HEK293T (cell line): ENCODE measurements at regions not wholly inside any gene's neighbourhood (a gene's known extent, or its start where the extent isn't known, plus 50 kb on each side); places are given as distances from the start of the nearest gene placed in this dataset.
"Not testable (repeated sequence)": the region's sequence is repeated elsewhere in the genome, so short reads cannot be mapped to it uniquely, and the experiment has no call there.

Experiments
- CTCF ChIA-PET: fragments of 350-600 bp; formaldehyde crosslinking; extraction: SDS; loops from one replicate; lab custom pipeline; 2021; ENCODE audit warnings: antibody characterized with exemption, inconsistent platforms; lab: Yijun Ruan, JAX
- POLR2A ChIA-PET: fragments of 350-600 bp; formaldehyde crosslinking; extraction: SDS; loops from one replicate; lab custom pipeline; 2020; ENCODE audit warnings: antibody characterized with exemption, inconsistent platforms; lab: Yijun Ruan, JAX
- DNase-seq: peaks from one replicate; pipeline ENCODE4 v3.0.0; 2012; ENCODE audit warnings: mixed read lengths; ENCODE audit errors: extremely low spot score
- ARNT ChIP-seq: fragments of 450-650 bp; IDR thresholded peaks from 2 replicates; pipeline ENCODE4 v1.6.1; 2017; ENCODE audit warnings: mild to moderate bottlenecking
- BHLHE40 ChIP-seq: fragments of 450-650 bp; IDR thresholded peaks from 2 replicates; pipeline ENCODE4 v1.6.1; 2016; ENCODE audit warnings: mild to moderate bottlenecking, moderate library complexity, borderline replicate concordance
- CTBP1 ChIP-seq: fragments of 450-650 bp; IDR thresholded peaks from 2 replicates; pipeline ENCODE4 v1.6.1; 2016; ENCODE audit warnings: borderline replicate concordance
- ELF4 ChIP-seq: fragments of 450-650 bp; IDR thresholded peaks from 2 replicates; pipeline ENCODE4 v1.6.1; 2017; ENCODE audit warnings: antibody characterized with exemption
- FOXA1 ChIP-seq: fragments of 450-650 bp; IDR thresholded peaks from 2 replicates; pipeline ENCODE4 v1.6.1; 2016; ENCODE audit warnings: mild to moderate bottlenecking
- FOXK2 ChIP-seq: fragments of 450-650 bp; IDR thresholded peaks from 2 replicates; pipeline ENCODE4 v1.6.1; 2016; ENCODE audit warnings: mild to moderate bottlenecking
- FOXM1 ChIP-seq: fragments of 450-650 bp; IDR thresholded peaks from 2 replicates; pipeline ENCODE4 v1.6.1; 2017; ENCODE audit warnings: mild to moderate bottlenecking, borderline replicate concordance
- HDGF ChIP-seq: fragments of 450-650 bp; IDR thresholded peaks from 2 replicates; pipeline ENCODE4 v1.6.1; 2017; ENCODE audit warnings: antibody characterized with exemption, borderline replicate concordance
- L3MBTL2 ChIP-seq: fragments of 450-650 bp; conservative IDR thresholded peaks from 2 replicates; pipeline ENCODE4 v1.6.1; 2016; ENCODE audit warnings: mild to moderate bottlenecking
- LEF1 ChIP-seq: fragments of 450-650 bp; IDR thresholded peaks from 2 replicates; pipeline ENCODE4 v1.6.1; 2017; ENCODE audit warnings: mild to moderate bottlenecking, borderline replicate concordance
- NFRKB ChIP-seq: fragments of 450-650 bp; IDR thresholded peaks from 2 replicates; pipeline ENCODE4 v1.6.1; 2016; ENCODE audit warnings: mild to moderate bottlenecking, moderate library complexity
- SP1 ChIP-seq: fragments of 450-650 bp; IDR thresholded peaks from 2 replicates; pipeline ENCODE4 v1.6.1; 2017
- SUZ12 ChIP-seq: fragments of 450-650 bp; IDR thresholded peaks from 2 replicates; pipeline ENCODE4 v1.6.1; 2016; ENCODE audit warnings: mild to moderate bottlenecking
- TARDBP ChIP-seq: fragments of 450-650 bp; IDR thresholded peaks from 2 replicates; pipeline ENCODE4 v1.6.1; 2016
- ZNF384 ChIP-seq: fragments of 450-650 bp; IDR thresholded peaks from 2 replicates; pipeline ENCODE4 v1.6.1; 2016
- TF ChIP-seq, protein P1 (sequence below): fragments of 450-650 bp; IDR thresholded peaks from 2 replicates; pipeline ENCODE4 v1.6.1; 2016

DNA sequence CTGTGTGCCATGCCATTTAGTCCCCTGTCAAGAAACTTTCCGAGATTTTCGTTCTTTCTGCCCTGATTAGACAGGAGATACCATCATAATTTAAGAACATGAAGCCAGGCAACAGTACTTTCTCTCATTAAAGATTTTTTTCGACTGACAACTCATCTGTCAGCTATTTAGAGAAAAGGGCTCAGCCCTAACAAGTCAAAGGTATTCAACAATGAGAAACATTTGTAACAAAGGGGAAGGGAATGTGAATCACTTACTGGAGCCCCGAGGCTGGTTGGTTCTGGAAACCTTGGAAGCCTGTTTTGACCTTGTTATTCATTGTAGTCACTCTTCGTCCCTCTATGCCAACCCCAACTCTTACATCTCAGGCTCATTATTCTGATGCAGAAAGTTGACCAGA is 199.4 kb downstream of the SPP2 start:
- DNase-seq: no peak
- no peak for TF ChIP-seq HDGF
- CTCF ChIA-PET: no interaction called here
- POLR2A ChIA-PET: no interaction called here

DNA sequence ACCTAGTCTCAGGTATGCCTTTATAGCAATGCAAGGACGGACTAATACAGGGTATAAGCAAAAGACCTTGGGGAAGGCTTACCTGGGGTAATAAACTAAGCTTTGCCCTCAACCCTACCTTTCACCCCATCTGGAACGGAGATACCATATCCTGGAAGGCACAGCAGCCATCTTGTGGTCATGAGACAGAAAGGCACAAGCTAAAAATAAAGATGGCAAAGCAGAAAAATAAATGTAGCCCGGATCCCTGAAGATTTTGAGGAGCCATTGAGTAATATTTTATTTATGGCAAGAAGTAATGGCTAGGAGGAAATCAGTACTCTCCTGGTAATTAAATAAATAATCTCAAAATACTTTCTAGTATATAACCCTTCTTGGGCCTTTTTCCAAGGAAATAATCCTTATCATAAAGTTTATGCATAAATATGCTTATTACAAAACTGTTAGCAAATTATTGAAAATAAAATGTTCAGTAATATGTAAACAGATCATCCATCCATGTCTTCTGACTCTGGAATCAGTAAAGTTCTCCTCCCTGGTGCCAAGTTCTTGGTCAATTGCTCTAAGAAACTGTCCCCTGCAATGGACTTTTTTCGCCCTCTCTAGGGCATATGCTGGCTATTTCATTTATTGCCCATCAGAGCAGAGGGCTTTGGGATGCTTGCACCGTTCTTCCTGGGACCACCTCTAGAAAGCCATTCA is 198.7 kb downstream of the SPP2 start:
- DNase-seq: no peak
- ChIA-PET POLR2A (no interaction called here), CTCF (no interaction called here)

DNA sequence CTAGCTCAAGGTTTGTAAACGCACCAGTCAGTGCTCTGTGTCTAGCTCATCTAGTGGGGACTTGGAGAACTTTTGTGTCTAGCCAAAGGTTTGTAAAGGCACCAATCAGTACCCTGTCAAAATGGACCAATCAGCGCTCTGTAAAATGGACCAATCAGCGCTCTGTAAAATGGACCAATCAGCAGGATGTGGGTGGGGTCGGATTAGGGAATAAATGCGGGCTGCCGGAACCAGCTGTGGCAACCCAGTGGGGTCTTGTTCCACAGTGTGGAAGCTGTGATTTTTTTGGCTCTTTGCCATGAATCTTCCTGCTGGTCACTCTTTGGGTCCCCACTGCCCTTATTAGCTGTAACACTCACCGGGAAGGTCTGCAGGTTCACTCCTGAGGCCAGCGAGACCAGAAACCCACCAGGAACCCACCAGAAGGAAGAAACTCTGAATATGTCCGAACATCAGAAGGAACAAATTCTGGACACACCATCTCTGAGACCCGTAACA is 197.8 kb downstream of the SPP2 start:
- DNase-seq, POLR2A ChIA-PET: not testable (repeated sequence)
- CTCF ChIA-PET: interaction anchor here (0.6 kb wide), 1 partner anchor 264 kb away, joined by 3 read pairs; no protein-coding TSS in a partner anchor

More for the DNA sequence above, 198.7 kb downstream of the SPP2 start:
- TF ChIP-seq BHLHE40 (no peak), TARDBP (no peak), CTBP1 (no peak), ZNF384 (no peak)

DNA sequence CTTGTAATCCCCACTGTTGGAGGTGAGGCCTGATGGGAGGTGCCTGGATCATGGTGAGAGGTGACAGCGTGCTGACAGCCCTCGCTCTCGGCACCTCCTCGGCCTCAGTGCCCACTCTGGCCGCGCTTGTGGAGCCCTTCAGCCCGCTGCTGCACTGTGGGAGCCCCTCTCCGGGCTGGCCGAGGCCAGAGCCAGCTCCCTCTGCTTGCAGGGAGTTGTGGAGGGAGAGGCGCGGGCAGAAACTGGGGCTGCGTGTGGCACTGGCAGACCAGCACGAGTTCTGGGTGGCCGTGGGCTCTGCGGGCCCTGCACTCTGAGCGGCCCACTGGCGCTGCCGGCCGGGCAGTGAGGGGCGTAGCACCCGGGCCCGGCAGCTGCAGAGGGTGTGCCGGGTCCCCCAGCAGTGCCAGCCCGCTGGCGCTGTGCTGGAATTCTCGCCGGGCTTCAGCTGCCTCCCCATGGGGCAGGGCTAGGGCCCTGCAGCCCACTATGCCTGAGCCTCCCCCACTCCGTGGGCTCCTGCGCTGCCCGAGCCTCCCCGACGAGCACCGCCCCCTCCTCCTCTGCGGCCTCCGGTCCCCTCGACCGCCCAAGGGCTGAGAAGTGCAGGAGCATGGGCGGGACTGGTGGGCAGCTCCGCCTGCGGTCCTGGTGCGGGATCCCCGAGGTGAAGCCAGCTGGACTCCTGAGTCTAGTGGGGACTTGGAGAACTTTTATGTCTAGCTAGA is 197.1 kb downstream of the SPP2 start:
- DNase-seq: no peak
- ChIA-PET POLR2A (no interaction called here), CTCF (interaction anchor here (0.6 kb wide), 1 partner anchor 264 kb away, joined by 3 read pairs; no protein-coding TSS in a partner anchor)
- no peak for TF ChIP-seq SUZ12
- no peak for TF ChIP-seq L3MBTL2
- TF ChIP-seq LEF1: no peak
- no peak for TF ChIP-seq FOXK2
- no peak for TF ChIP-seq HDGF
- no peak for TF ChIP-seq CTBP1
- TF ChIP-seq TARDBP: no peak
- TF ChIP-seq FOXM1: no peak
- TF ChIP-seq, protein P1, sequence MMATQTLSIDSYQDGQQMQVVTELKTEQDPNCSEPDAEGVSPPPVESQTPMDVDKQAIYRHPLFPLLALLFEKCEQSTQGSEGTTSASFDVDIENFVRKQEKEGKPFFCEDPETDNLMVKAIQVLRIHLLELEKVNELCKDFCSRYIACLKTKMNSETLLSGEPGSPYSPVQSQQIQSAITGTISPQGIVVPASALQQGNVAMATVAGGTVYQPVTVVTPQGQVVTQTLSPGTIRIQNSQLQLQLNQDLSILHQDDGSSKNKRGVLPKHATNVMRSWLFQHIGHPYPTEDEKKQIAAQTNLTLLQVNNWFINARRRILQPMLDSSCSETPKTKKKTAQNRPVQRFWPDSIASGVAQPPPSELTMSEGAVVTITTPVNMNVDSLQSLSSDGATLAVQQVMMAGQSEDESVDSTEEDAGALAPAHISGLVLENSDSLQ: no peak
- TF ChIP-seq ZNF384: no peak
- no peak for TF ChIP-seq NFRKB
- TF ChIP-seq ARNT: no peak

DNA sequence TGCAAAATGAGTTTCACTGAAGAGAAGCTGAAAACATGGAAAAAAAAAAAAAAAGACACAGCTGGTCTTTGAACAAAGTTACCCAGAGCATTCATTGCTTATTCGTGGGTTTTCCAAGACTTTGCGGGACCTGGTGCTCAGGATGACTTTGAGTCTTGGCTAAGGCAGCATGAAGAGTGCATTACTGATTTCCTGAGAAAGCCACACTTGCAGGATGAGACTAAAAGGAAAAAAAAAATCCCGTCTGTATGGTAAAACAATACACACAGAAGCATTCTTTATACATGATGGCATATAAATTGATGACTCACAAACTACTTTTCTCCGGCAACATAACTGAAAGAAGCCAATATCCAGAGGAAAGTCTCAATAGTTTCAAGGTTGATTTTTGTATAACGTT is 195.4 kb downstream of the SPP2 start:
- DNase-seq: no peak
- POLR2A ChIA-PET: no interaction called here
- TF ChIP-seq HDGF (no peak), LEF1 (no peak), FOXM1 (no peak), ARNT (no peak), SP1 (no peak), FOXA1 (no peak), SUZ12 (no peak), L3MBTL2 (no peak), BHLHE40 (no peak)
- TF ChIP-seq, protein P1: no peak
- CTCF ChIA-PET: no interaction called here

DNA sequence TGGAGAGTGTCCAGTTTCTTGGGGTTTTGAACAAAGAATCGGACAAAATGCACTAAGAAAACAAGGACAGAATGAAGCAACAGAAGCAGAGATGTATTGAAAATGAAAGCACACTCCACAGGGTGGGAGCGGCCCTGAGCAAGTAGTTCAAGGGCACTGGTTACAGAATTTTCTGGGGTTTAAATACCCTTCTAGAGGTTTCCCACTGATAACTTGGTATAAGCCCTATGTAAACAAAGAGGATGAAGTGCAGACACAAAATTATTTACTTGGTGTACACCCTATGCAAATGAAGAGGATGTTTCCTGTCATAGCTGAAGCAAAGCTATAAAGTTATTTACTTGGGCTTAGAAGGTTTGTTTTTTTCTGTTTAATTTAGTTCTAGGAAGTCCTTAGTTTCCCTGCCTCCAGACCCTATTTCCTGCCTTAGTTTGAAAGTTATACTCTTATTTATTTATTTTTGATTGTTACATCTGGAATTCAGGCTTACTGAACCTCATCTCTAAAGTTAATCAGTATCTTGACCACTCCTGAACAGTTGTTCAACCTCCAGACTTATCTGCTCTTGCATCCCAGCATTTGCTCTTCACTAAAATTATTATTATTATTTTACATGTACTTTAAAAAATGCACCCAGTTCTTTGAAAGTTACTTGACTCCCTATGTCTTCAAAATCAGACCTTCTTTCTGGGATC is 193.5 kb downstream of the SPP2 start:
- no peak for TF ChIP-seq ARNT
- TF ChIP-seq FOXM1: no peak
- TF ChIP-seq NFRKB: no peak
- no peak for TF ChIP-seq SUZ12
- TF ChIP-seq ELF4: no peak
- TF ChIP-seq FOXA1: no peak
- POLR2A ChIA-PET: no interaction called here
- CTCF ChIA-PET: no interaction called here
- DNase-seq: no peak

DNA sequence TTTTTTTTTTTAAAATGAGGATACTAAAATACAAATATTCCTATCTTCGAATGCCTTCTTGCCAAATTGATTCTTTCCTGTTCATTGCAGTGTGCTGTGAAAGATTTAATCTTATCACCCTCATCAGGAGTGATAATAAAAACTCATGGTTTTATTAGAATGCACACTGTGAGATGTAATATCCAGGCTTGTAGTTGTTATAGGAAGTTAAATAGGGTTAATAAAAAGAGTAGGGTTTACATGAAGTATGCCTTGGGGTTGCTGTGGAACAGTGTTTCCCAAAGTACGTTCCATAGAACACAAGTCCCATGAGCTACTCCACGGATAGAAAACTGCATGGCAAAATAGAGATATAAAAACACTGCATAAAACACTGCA is 191.9 kb downstream of the SPP2 start:
- no peak for TF ChIP-seq BHLHE40
- no peak for TF ChIP-seq SUZ12
- TF ChIP-seq, protein P1: no peak
- TF ChIP-seq ARNT: no peak
- no peak for TF ChIP-seq FOXA1
- TF ChIP-seq ZNF384: no peak
- TF ChIP-seq HDGF: no peak
- no peak for TF ChIP-seq SP1
- TF ChIP-seq FOXM1: no peak
- no peak for TF ChIP-seq ELF4
- TF ChIP-seq FOXK2: no peak
- TF ChIP-seq CTBP1: no peak
- no peak for TF ChIP-seq L3MBTL2
- no peak for TF ChIP-seq NFRKB
- TF ChIP-seq LEF1: no peak
- TF ChIP-seq TARDBP: no peak
- no peak for DNase-seq
- ChIA-PET POLR2A (interaction anchor here (0.6 kb wide), 1 partner anchor 20 kb away, joined by 3 read pairs; no protein-coding TSS in a partner anchor), CTCF (interaction anchor here (0.6 to 1.3 kb wide), 3 partner anchors 9 to 107 kb away, joined by 3 read pairs; no protein-coding TSS in a partner anchor)
